PFSK-1 (cell line): ENCODE measurements at regions not wholly inside any gene's neighbourhood (a gene's known extent, or its start where the extent isn't known, plus 50 kb on each side); places are given as distances from the start of the nearest gene placed in this dataset.

Experiments used
- FOXP2 ChIP-seq: optimal IDR thresholded peaks from 2 replicates; pipeline ENCODE3; 2011; ENCODE audit warnings: borderline replicate concordance, control low read depth, inconsistent platforms; ENCODE audit not compliant: insufficient read depth; ENCODE audit errors: extremely low read length, extremely low read depth
- POLR2AphosphoS5 ChIP-seq: IDR thresholded peaks from 2 replicates; pipeline ENCODE4 v1.6.1; 2012; ENCODE audit warnings: low read depth, mild to moderate bottlenecking, control low read depth, low read length, moderate library complexity
- SIN3A ChIP-seq: IDR thresholded peaks from 2 replicates; pipeline ENCODE4 v1.6.1; 2012; ENCODE audit warnings: mild to moderate bottlenecking, low read length, moderate library complexity, borderline replicate concordance; ENCODE audit not compliant: insufficient read depth
- TAF1 ChIP-seq: IDR thresholded peaks from 2 replicates; pipeline ENCODE4 v1.6.1; 2012; ENCODE audit warnings: low read length, control low read depth, borderline replicate concordance; ENCODE audit not compliant: insufficient read depth
- TF ChIP-seq, protein P1 (sequence below), 2 experiments: IDR thresholded peaks; 2 replicates each; pipeline versions ENCODE4 v1.6.1 to v1.8.0; 2011 to 2012; ENCODE audit warnings: low read depth in 2 of 2, low read length in 2 of 2, control low read depth in 1 of 2, inconsistent platforms in 1 of 2, mild to moderate bottlenecking in 1 of 2, moderate library complexity in 1 of 2; ENCODE audit not compliant: insufficient read depth in 1 of 2

DNA sequence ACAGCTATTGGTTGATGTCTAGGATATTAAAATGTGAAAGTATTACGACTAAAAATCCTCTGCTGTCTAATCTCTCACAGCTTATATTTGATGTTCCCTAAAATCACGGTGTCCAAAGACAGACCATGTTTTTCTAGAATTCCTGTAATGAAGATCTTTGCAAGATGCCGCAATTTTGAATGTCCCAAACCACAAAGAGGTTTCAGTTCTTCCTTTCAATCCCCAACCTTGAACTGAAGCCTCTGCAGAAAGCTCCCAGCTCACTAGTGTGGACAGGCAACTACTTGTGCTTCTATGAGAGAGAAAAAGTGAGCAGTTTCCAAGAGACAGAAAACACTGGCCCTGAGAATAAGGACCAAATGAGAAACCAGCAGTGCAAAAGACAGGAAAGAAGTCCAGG is 370.1 kb downstream of the FOXA2 start:
- TF ChIP-seq TAF1 (no peak), FOXP2 (no peak), POLR2AphosphoS5 (no peak), SIN3A (no peak)
- TF ChIP-seq, protein P1, sequence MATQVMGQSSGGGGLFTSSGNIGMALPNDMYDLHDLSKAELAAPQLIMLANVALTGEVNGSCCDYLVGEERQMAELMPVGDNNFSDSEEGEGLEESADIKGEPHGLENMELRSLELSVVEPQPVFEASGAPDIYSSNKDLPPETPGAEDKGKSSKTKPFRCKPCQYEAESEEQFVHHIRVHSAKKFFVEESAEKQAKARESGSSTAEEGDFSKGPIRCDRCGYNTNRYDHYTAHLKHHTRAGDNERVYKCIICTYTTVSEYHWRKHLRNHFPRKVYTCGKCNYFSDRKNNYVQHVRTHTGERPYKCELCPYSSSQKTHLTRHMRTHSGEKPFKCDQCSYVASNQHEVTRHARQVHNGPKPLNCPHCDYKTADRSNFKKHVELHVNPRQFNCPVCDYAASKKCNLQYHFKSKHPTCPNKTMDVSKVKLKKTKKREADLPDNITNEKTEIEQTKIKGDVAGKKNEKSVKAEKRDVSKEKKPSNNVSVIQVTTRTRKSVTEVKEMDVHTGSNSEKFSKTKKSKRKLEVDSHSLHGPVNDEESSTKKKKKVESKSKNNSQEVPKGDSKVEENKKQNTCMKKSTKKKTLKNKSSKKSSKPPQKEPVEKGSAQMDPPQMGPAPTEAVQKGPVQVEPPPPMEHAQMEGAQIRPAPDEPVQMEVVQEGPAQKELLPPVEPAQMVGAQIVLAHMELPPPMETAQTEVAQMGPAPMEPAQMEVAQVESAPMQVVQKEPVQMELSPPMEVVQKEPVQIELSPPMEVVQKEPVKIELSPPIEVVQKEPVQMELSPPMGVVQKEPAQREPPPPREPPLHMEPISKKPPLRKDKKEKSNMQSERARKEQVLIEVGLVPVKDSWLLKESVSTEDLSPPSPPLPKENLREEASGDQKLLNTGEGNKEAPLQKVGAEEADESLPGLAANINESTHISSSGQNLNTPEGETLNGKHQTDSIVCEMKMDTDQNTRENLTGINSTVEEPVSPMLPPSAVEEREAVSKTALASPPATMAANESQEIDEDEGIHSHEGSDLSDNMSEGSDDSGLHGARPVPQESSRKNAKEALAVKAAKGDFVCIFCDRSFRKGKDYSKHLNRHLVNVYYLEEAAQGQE (IDR thresholded peaks at IDR 0.05; ENCODE audit: insufficient read depth in 1 of 2, low read depth in 2 of 2, low read length in 2 of 2): no peak

DNA sequence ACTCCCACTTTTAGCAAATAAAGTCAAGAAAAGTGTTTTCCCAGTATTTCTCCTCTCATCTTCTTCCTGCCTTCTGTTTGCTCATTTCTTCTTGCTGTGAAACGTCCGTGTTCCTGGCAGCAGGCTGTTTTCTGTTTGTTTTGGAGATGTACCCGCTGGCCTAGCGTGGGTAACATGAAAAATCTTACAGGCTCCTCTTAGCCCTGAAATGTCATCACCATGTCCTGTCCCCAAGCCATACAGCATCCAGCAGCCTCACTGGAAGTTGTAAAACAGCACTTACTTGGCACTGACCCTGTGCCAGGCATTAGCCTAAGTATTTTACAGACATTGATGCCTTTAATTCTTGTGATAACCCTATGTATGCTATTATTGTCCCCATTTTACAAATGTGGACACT is 371.1 kb downstream of the FOXA2 start:
- no peak for TF ChIP-seq TAF1
- TF ChIP-seq, protein P1 (IDR thresholded peaks at IDR 0.05; ENCODE audit: insufficient read depth in 1 of 2, low read depth in 2 of 2, low read length in 2 of 2): no peak
- TF ChIP-seq POLR2AphosphoS5: no peak
- TF ChIP-seq SIN3A: no peak
- TF ChIP-seq FOXP2: no peak

DNA sequence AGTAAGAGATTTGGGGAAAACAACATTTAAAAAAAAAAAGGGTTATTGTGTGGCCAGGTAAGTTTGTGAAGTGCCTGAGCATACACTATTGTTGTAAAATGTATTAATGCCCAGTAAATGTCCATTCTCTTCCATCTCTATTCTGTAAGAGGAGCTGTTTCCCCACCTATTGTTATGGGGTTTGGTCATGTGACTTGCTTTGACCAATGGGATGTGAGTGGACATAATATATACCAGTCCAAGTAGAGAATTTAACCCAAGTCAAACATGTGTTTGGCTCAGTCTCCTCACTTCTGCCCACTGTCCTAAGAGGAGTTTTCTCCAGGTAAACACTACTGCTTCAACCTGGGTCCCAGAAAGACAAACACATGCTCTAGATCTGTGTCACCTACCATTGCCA is 377.1 kb downstream of the FOXA2 start:
- no peak for TF ChIP-seq FOXP2
- no peak for TF ChIP-seq SIN3A
- no peak for TF ChIP-seq POLR2AphosphoS5
- TF ChIP-seq TAF1: no peak

DNA sequence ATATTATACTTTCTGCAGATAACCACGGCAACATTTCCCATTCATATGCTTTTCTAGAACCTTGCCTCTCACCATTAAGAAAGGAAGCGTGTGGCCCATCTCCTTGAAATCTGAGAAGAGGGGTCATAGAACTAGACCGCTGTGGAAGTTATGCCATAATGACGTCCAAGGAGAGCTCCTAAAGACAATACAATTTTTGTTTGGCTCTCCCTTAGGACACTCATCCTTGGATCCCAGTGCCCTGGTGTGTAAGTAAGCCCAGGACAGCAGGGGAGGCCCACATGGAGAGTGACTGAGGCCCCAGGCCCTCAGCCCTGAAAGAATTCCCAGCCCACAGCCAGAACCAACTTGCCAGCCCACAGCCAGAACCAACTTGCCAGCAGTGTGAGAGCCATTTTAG is 379.6 kb downstream of the FOXA2 start:
- TF ChIP-seq, protein P1 (IDR thresholded peaks at IDR 0.05; ENCODE audit: insufficient read depth in 1 of 2, low read depth in 2 of 2, low read length in 2 of 2): no peak
- no peak for TF ChIP-seq SIN3A
- TF ChIP-seq TAF1: no peak
- TF ChIP-seq POLR2AphosphoS5: no peak
- TF ChIP-seq FOXP2: no peak

DNA sequence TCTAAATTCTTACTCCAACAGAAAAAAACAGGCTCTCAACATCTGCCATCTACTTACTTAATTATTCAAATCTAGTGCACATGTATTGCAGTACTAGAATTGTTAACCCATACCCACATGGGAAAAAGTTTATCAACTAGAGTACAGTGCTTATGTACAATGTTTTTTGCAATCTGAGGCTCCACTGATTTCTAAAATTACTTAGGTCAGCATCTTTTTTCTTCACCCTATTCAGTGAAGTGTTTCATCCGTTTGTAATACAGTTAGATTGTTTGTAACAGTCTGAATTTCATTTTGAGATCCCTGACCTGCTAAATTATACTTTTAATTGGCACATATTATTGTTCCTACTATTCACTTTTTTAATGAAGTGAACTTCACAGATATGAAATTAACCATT is 402.2 kb downstream of the FOXA2 start:
- TF ChIP-seq TAF1 (no peak), SIN3A (no peak), POLR2AphosphoS5 (no peak), FOXP2 (no peak)
- TF ChIP-seq, protein P1 (IDR thresholded peaks at IDR 0.05; ENCODE audit: insufficient read depth in 1 of 2, low read depth in 2 of 2, low read length in 2 of 2): no peak

DNA sequence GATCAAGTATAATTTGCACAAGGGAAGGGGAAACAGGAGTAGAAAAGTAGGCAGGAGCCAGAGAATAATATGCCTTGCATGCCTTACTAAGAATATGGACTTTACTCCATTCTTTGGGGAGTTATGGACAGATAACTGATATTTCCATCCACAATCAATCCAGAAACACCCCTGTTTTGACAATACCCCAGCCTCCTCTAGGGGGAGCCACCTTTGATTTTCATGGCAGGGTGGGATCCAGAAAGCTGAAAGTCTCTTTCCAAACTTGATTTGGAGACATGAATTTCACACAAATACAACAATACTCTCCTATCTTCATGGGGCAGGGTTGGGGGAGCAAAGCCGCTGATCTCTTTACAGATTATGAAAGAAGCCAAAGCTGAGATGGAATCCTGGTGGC is 404.1 kb downstream of the FOXA2 start:
- TF ChIP-seq SIN3A (no peak), TAF1 (no peak), POLR2AphosphoS5 (no peak), FOXP2 (no peak)
- TF ChIP-seq, protein P1 (IDR thresholded peaks at IDR 0.05; ENCODE audit: insufficient read depth in 1 of 2, low read depth in 2 of 2, low read length in 2 of 2): no peak
